BE2C (cell line): ENCODE measurements at regions not wholly inside any gene's neighbourhood (a gene's known extent, or its start where the extent isn't known, plus 50 kb on each side); places are given as distances from the start of the nearest gene placed in this dataset.

Source experiments
- DNase-seq: peaks from one replicate; pipeline ENCODE4 v3.0.0-alpha.2; 2020
- H3K27me3 ChIP-seq: fragments of 250-450 bp; sonication (Bioruptor Pico); 2 replicates; pipeline ENCODE4 v1.5.1; 2020; ENCODE audit warnings: mild to moderate bottlenecking
- H3K36me3 ChIP-seq: fragments of 250-450 bp; sonication (Bioruptor Pico); 2 replicates; pipeline ENCODE4 v1.5.1; 2020; ENCODE audit warnings: mild to moderate bottlenecking
- H3K4me1 ChIP-seq: fragments of 250-450 bp; sonication (Bioruptor Pico); 2 replicates; pipeline ENCODE4 v1.5.1; 2020
- H3K4me3 ChIP-seq: 2 replicates; pipeline ENCODE4 v1.5.1; 2011; ENCODE audit warnings: low read depth, low read length
- H3K9me3 ChIP-seq: fragments of 250-450 bp; sonication (Bioruptor Pico); 2 replicates; pipeline ENCODE4 v1.5.1; 2020
- TF ChIP-seq, protein P1 (sequence below): IDR thresholded peaks from 2 replicates; pipeline ENCODE4 v1.5.1; 2012; ENCODE audit warnings: mild to moderate bottlenecking, low read depth, low read length

DNA sequence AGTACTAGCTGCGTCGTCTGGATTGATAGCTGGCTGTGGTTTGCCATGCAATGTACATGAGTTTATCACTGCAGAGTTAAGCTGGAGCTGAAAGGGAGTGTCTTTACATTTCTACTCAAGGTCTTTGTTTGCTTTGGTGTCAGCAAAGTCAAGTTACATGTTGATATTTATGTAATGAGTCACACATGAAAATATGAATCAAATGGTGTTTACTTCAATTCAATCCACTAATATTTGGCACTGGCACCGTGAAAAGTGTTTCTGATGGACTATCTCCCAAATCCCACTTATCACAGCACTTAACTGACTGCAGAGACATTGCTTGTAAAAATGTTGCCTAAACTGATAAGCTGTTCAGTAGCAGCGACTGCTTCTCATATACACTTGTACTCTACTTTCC lies 395.9 kb downstream of the TFEC start:
- TF ChIP-seq, protein P1, sequence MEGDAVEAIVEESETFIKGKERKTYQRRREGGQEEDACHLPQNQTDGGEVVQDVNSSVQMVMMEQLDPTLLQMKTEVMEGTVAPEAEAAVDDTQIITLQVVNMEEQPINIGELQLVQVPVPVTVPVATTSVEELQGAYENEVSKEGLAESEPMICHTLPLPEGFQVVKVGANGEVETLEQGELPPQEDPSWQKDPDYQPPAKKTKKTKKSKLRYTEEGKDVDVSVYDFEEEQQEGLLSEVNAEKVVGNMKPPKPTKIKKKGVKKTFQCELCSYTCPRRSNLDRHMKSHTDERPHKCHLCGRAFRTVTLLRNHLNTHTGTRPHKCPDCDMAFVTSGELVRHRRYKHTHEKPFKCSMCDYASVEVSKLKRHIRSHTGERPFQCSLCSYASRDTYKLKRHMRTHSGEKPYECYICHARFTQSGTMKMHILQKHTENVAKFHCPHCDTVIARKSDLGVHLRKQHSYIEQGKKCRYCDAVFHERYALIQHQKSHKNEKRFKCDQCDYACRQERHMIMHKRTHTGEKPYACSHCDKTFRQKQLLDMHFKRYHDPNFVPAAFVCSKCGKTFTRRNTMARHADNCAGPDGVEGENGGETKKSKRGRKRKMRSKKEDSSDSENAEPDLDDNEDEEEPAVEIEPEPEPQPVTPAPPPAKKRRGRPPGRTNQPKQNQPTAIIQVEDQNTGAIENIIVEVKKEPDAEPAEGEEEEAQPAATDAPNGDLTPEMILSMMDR = no peak
- Histone ChIP-seq H3K36me3 (no peaks in the 10 kb centered on the region), H3K27me3 (no peaks in the 10 kb centered on the region), H3K4me3 (no peak overlapping the region), H3K9me3 (no peaks in the 10 kb centered on the region), H3K4me1 (no peaks in the 10 kb centered on the region)
- DNase-seq = no peak

DNA sequence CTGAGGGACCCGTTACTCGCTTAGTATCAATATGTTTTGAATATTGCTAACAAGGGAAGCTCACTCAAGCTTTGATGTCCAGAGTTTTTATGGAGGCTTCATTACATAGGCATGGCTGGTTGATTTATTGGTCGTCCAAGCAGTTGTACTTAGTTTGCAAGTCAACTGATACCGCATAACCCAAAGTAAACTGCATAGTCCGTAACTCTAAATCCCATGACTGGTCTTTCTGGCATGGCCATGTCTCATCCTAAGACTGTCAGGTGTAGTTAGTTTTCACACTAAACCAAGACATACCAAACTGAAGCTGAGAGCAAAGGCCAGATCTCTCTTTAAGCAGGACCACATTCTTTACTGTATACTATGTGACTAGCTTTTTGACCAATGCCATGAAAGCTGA lies 397.9 kb downstream of the TFEC start:
- no peaks in the 10 kb centered on the region for H3K36me3 ChIP-seq
- H3K27me3 ChIP-seq = no peaks in the 10 kb centered on the region
- H3K4me1 ChIP-seq = no peaks in the 10 kb centered on the region
- no peak overlapping the region for H3K4me3 ChIP-seq
- TF ChIP-seq, protein P1 = no peak
- no peak for DNase-seq
- H3K9me3 ChIP-seq = no peaks in the 10 kb centered on the region

DNA sequence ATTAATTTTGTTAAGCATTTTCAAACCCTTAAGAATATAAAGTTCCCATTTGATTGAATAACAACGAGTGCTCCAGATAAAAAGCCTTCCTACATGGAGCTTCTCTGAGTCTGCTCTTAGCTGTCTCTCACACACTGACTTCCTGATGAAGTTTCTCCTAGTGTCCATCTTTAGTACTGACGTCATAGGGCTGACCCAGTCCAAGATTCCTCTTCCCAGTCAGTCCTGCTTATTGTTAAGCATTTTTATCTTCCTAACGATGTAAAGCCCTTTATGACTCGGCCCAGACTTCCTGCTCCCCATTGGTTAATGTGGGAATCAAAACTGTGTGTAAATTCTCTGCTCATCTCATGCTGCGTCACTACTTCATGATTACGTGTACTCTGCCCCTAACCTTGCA lies 398.8 kb downstream of the TFEC start:
- TF ChIP-seq, protein P1 = no peak
- Histone ChIP-seq H3K4me3 (no peak overlapping the region), H3K4me1 (no peaks in the 10 kb centered on the region), H3K36me3 (no peaks in the 10 kb centered on the region), H3K27me3 (no peaks in the 10 kb centered on the region), H3K9me3 (no peaks in the 10 kb centered on the region)
- no peak for DNase-seq

DNA sequence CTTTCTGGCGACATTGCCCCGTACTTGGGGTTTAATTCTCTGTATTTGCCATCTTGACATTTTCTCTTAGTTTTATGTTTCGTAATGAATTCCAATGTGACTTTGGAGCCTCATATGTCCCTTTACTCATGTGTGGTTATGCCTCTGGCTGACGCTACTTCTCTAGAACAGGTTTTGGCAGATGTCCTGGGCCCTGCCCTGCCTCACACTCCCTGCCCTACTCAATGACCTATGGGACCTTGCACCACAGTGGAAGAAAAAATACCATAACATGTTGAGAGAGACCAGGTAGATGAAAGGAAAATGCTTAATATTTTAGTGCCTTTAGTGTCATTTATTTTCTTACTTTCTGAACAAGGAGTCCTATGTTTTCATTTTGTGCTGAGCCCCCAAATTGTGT lies 400.5 kb downstream of the TFEC start:
- DNase-seq = no peak
- no peak overlapping the region for H3K4me3 ChIP-seq
- no peaks in the 10 kb centered on the region for H3K9me3 ChIP-seq
- no peaks in the 10 kb centered on the region for H3K27me3 ChIP-seq
- H3K4me1 ChIP-seq = no peaks in the 10 kb centered on the region
- TF ChIP-seq, protein P1 = no peak
- no peaks in the 10 kb centered on the region for H3K36me3 ChIP-seq

DNA sequence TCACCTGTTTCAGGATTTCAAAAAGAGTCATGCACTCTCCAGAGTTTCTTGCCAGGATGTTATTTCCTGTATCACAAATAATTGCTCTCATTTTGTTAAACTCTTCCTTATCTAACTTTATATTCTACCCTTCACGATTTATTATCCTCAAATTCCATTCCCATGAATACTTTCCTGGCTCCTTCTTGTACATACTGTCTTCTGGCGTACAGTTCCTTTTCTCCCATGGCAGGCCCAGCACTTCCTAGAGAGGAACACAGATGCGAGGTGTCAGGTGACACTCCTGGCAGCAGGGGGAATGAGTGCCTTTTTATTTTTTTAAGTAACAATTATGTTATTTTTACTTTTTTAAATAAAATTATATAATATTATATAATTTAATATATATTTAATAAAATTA lies 411.9 kb downstream of the TFEC start:
- TF ChIP-seq, protein P1 = no peak
- DNase-seq = no peak
- Histone ChIP-seq H3K27me3 (no peaks in the 10 kb centered on the region), H3K36me3 (no peaks in the 10 kb centered on the region), H3K9me3 (no peaks in the 10 kb centered on the region), H3K4me3 (no peak overlapping the region), H3K4me1 (no peaks in the 10 kb centered on the region)

DNA sequence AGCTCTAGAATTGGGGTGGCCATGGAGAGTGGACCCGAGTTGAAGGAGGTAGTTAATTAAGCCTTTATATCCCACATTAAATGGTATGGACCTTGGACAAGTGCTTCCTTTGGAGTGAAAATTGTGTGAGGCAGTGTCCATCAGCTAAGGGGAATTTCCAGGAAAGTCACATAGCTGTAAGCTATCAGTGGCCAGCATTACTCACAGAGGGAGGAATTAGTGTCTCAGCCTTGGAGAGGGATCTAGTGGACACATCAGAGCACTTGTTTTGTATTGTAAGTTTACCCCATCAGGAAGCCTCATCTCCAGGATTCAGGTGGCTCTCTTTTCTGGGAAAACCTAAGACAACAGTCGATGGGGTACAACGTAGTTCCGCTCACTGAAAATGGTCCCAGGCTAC lies 416.7 kb downstream of the TFEC start:
- Histone ChIP-seq H3K4me1 (no peaks in the 10 kb centered on the region), H3K27me3 (no peaks in the 10 kb centered on the region), H3K4me3 (no peak overlapping the region), H3K36me3 (no peaks in the 10 kb centered on the region), H3K9me3 (no peaks in the 10 kb centered on the region)
- no peak for DNase-seq
- TF ChIP-seq, protein P1 = no peak
